ENCODE measurements at regions not wholly inside any gene's neighbourhood (a gene's known extent, or its start where the extent isn't known, plus 50 kb on each side); places are given as distances from the start of the nearest gene placed in this dataset.

DNA sequence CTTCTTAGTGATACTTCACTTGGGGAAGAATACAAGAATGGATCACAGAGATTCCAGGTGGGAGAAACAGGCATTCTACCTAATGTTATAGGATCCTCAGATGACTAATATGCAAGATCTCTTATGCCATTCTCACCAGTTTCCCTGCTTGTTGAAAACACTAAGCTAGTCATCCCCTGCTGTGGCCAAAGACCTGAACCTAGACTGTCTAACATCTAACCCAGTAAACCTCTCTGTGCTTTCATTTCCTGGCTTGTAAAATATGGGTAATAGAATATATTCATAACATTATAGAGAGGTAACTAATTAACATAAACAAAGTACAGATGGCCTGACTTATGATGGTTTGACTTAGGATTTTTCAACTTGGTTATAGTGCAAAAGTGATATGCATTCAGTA is 776.3 kb downstream of the TUSC7 start:
- DNase-seq, result no peak

DNA sequence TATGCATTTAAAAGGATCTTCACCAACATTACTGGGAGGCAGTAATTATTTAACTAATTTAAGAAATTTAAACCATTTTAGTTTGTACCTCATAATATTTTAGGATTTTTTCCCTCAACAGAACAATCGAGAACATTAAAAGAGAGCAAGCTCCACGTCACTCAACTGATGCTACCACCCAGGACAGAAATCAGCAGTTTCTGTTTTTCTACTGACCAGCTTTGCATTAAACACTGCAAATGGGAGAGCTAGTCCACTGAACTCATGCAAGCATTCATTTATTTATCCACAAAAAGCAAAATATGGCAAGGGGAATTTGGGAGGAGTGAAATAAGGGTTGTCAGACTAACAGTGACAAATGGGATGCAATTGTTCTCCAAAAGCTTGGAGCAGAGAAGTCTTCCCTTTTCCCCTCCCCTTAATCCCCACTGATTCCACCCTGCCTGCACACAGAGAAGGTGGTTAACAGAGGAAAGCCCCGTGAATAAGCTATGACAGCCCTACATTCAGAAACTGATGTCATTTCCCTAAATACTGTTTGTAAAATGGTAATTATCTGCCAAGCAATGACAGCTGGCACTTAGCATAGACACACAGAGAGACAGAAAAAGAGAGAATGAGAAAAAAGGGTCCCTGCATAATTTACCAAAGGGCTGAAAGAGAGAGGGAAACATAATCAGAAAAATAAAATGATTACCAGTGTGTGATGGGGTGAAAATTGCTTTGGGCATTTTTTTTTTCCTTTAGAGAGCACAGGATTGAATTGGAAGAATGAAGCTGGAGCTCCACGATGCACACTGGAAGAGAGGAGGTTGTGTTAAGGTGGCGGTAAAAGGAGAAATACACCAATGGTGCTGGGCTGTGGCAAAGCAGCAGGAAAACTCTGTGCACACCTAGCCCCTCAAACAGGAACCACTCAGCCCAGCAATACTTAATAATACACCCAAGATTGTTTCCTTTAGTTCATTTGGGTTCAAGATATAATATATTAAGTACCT is 777.4 kb downstream of the TUSC7 start:
- DNase-seq, result no peak

DNA sequence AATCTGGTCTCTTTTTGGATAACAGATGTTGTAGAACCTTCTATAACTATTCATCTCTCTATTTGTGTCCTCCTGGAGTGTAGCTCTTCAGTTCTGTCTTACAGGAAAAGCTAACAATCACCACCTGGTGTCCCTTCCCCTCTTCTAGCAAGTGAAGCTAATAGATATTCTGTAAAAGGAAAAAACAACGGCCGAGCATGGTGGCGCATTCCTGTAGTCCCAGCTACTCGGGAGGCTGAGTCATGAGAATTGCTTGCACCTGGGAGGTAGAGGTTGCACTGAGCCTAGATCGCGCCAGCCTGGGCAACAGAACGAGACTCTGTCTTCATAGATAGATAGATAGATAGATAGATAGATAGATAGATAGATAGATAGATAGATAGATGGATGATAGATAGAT is 779.4 kb downstream of the TUSC7 start:
- no peak for DNase-seq

DNA sequence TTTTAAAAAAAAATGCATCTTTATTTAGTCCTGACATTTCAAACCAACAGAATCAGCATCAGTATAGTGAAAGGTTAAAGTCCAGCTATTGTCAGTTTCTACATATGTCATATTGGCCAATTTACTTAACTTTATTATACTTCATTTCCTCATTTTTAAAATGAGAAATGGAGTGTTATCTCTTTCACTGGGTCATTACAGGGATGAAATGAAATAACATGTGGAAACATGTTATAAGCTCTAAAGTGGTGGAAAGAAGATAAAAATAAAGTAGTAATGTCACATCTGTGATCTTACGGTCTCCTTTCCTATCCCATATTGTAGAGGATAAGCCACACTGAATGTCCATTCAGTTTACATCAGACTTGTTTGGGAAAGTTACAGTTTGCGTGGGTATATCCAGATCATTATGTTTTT is 780.1 kb downstream of the TUSC7 start:
- DNase-seq, result no peak

- DNase-seq, result no peak
Observed at GRCh38 chr3:117490716-117491115, 781.1 kb downstream of the TUSC7 start.

GRCh38 chr3:117495620-117496019 is 786.0 kb downstream of the TUSC7 start:
- no peak for DNase-seq

- no peak for DNase-seq
Observed at GRCh38 chr3:117499189-117499870, 789.8 kb downstream of the TUSC7 start.

- no peak for DNase-seq
Observed at GRCh38 chr3:117507958-117508357, 798.4 kb downstream of the TUSC7 start.

DNA sequence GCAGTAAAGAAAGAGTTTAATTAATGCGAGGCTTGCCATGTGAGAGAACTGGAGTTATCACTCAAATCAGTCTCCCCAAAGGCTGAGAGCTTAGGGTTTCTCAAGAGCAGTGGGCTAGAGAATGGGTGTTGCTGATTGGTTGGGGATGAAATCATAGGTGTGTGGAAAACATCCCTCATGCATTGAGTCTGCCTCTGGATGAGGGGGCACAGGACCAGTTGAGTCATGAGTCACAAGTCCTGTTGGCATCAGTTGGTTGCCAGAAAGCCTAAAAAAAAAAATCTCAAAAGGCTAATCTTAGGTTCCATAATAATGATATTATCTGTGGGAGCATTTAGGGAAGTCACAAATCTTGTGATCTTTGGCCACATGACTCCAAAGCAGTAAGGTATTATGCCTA is 800.3 kb downstream of the TUSC7 start:
- DNase-seq, result no peak

DNA sequence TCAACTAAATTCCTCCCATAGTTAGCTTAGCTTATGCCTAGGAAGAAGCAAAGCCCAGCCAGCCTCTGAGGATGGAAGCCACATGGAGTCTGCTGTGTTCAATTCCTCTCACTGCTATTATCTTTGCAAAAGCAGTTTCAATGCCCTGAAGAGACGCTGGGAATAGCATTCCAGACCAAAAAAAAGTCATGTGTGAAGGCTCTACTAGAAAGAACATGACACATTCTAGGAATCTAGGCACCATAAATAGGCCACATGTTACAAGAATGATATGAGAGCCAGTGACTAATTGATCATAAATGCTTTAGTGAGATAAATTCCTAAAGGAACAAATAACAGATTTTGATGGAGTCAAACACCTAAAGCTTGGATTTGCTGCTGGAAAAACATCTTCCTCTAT is 800.8 kb downstream of the TUSC7 start:
- DNase-seq, result no peak

DNA sequence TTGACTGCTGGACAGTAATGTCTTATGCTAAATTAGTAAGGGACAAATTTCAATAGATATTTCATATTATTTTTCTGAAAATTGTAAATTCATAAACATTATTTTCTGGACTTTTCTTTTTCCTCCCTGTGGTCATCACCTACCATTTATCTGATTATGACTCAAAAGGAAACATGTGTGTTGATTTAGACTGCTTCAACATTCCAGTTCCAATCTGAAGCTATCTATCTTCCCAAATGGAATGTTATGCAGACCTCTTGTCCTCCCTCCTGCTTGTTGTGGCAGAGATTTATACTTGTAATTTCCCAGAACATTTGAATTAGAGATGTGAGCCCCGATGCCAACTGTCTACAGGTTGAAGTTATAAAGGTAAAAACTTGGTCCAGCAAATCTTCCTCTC is 803.4 kb downstream of the TUSC7 start:
- DNase-seq, result no peak

GRCh38 chr3:117515309-117515708 is 805.7 kb downstream of the TUSC7 start:
- DNase-seq, result no peak

DNA sequence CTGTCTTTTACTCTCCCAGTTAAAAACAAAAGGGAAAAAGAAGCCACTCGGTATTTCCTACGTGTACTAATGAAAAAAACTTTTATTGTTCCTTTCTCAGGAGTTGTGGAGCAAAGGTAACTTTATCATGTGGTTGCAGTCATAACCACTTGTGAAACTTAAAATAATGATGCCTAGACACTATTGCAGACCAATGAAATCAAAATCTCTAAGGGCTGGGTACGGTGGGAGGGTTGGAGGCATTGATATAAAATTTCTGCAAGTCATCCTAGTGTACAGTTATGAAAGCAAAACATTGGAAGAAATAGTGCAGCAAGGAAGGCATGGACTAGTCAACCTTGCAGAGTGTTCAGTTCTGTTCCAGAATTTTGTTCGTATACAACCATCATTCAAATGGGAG is 808.8 kb downstream of the TUSC7 start:
- DNase-seq, result no peak

- no peak for DNase-seq
Observed at GRCh38 chr3:117519776-117520175, 810.2 kb downstream of the TUSC7 start.

DNA sequence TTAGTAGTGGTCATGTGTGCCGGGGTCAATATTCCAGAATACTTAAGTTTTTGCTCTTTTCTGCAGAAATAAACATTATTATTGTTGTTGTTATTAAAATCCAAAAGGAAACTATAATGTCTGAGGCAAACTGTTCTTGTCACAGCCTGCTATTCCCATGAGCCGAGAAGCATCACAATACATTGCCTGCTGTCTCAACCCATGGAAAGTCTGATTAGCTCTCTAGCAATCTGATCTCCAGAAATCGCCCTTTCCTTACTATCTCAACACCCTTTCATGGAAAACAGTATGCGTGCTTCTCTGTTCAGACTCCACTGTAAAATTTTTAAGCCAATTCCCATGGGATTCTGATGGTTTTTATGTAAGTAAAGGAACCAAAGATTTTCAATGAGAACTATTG is 811.0 kb downstream of the TUSC7 start:
- no peak for DNase-seq

DNA sequence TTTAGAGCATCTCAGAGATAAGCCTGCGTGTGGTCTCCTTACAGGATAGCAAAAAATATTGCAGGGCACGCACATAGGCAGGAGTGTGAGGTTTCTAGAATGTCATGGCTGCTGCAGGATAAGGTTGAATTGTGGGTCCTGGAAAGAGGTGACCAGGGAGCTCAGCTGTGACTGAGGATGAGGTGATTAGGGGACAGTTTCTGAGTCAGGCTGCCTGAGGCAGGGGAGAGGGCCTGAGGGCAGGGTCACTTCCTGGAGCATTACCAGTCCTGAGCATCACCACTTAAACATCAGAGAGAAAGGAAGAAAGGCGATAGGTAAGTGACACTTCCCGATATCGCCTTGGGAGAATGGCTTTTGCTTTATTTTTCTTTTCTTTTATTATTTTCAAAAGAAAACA is 813.8 kb downstream of the TUSC7 start:
- no peak for DNase-seq

DNA sequence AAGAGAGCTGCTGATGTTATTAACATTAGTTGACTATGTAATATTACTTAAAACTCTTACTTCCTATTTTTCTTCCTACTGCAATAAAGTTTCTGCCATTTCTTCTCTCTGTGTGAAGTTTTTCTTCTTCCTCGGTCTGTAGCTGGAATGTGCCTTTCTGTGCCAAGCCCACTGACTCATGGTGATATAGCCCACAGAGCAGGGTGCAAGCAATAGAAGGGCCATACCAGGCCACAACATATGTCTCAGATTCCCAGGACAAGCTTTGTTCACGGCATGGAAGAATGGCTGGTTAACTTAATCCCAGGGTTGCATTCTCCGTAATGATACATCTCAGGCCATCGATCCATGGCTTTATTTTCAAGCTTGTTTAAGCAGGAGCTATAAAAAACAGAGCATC is 815.3 kb downstream of the TUSC7 start:
- no peak for DNase-seq

DNA sequence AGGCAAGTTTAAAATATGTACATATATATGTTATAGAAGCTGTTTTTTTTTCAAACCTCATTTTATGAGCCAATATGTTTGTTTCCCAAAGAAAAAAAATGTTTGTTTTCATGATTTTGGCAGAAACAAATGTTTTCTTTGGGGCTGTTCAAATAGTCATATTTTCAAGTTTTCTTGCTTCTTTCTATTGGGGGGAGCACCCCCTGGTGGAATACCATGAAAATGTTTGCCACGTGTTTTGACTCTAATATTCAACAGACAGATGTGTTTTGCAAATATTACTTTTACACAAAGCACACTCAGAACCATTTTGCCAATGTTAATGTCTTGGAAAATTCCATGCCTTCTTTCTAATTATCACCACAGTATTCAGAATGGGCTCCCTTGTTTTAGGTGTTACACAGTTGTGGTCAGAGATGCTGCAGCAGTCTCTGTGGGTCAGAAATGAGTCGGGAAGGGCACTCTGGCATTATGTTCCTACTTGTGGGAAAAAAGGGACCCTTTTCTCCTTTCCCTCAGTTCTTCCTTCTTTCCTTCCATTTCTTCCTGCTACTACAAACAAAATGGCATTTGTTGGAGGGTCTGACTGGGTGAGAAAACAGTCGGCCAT is 817.0 kb downstream of the TUSC7 start:
- no peak for DNase-seq

DNA sequence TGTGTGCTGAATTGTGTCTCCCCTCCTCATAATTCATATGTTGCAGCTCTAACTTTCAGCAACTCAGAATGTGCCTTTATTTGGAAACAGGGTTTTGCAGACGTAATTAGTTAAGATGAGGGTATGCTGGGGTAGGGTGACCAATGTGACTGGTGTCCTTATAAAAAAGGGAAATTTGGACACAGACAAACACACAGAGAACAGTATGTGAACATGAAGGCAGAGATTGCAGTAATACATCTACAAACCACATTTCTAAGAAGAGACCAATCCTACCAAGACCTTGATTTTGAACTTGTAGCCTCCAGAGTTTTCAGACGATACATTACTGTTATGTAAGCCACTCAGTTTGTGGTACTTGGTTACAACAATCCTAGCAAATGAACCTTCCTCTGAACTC is 817.8 kb downstream of the TUSC7 start:
- no peak for DNase-seq

DNA sequence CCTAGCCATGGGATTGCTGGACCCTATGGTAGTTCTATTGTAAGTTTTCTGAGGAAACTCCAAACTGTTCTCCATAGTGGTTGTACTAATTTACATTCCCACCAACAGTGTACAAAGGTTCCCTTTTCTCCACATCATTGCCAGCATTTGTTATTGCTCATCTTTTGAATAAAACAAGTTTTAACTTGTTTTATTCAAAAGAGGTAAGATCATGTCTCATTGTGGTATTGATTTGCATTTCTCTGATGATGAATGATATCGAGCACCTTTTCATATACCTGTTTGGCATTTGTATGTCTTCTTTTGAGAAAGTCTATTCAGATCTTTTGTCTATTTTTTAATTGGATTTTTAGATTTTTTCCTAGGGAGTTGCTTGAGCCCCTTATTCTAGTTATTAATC is 819.1 kb downstream of the TUSC7 start:
- DNase-seq, result no peak

DNA sequence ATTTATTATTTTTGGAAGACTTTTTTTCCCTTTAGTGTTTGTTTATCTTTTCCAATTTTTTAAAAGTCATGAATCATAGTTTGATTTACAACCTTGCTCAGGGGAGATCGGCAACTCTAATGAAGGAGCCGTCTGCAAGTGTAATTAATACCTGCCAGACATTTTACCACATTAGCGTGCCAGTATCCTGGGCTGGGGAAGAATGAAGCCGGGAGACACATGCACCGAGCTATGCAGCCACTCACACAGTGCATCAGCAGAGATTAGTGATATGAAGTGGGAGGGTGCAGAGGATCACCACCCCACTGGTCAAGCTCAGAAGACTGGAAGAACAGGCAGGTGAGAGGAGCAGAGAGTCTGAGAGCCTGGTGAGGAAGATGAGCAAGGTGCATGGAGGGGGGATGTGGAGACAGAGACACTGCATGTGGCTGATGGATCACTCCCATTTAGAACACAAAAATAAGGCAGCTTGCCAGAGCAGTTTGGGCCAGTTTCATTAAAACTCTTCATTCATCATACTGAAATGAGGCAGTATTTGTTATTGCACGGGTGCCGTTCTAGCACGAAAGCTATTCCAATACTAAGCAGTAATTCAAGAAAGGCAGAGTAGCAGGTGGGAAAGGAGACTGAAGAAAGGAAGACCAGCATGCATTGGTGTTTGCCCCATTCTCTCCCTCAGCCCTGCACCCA is 821.6 kb downstream of the TUSC7 start:
- DNase-seq, result no peak

- no peak for DNase-seq
Observed at GRCh38 chr3:117532268-117532667, 822.7 kb downstream of the TUSC7 start.

GRCh38 chr3:117534138-117534537 is 824.6 kb downstream of the TUSC7 start:
- no peak for DNase-seq
